HUES6 (cell line): ENCODE measurements at regions not wholly inside any gene's neighbourhood (a gene's known extent, or its start where the extent isn't known, plus 50 kb on each side); places are given as distances from the start of the nearest gene placed in this dataset.

Source experiments
- H3K27ac ChIP-seq: 2 replicates; pipeline ENCODE4 v1.7.0; 2013; ENCODE audit warnings: low read depth, mild to moderate bottlenecking, low read length, inconsistent platforms
- H3K27me3 ChIP-seq: 2 replicates; pipeline ENCODE4 v1.6.1; 2013; ENCODE audit warnings: low read length; ENCODE audit not compliant: control insufficient read depth, insufficient read depth
- H3K36me3 ChIP-seq: 2 replicates; pipeline ENCODE4 v1.6.1; 2013; ENCODE audit warnings: low read length; ENCODE audit not compliant: control insufficient read depth, insufficient read depth
- H3K4me1 ChIP-seq: 2 replicates; pipeline ENCODE4 v1.6.1; 2013; ENCODE audit warnings: low read length; ENCODE audit not compliant: control insufficient read depth, insufficient read depth
- H3K4me3 ChIP-seq: 2 replicates; pipeline ENCODE4 v1.5.1; 2013; ENCODE audit warnings: low read depth, low read length
- H3K9ac ChIP-seq: one replicate; pipeline ENCODE4 v1.6.1; 2013; ENCODE audit warnings: mild to moderate bottlenecking, low read length
- H3K9me3 ChIP-seq: 2 replicates; pipeline ENCODE4 v1.6.1; 2013; ENCODE audit warnings: low read depth, low read length; ENCODE audit not compliant: control insufficient read depth, insufficient read depth

GRCh38 chr9:126154182-126154827 is 172.3 kb upstream of the MVB12B start:
- H3K36me3 ChIP-seq: no peaks in the 10 kb centered on the region
- no peak overlapping the region for H3K27ac ChIP-seq
- no peak overlapping the region for H3K9ac ChIP-seq
- peaks cover 24% of the 10 kb centered on the region for H3K4me1 ChIP-seq
- H3K9me3 ChIP-seq: no peaks in the 10 kb centered on the region
- H3K27me3 ChIP-seq: peaks cover 8% of the 10 kb centered on the region; the same call in 1 of the 2 replicates
- no peak overlapping the region for H3K4me3 ChIP-seq

- Histone ChIP-seq H3K4me1 (peaks cover 24% of the 10 kb centered on the region), H3K27ac (no peak overlapping the region), H3K9me3 (no peaks in the 10 kb centered on the region), H3K27me3 (peaks cover 8% of the 10 kb centered on the region; the same call in 1 of the 2 replicates), H3K4me3 (no peak overlapping the region), H3K9ac (no peak overlapping the region), H3K36me3 (no peaks in the 10 kb centered on the region)
Observed at GRCh38 chr9:126154869-126155268, 171.8 kb upstream of the MVB12B start.

- no peak overlapping the region for H3K4me3 ChIP-seq
- H3K36me3 ChIP-seq: no peaks in the 10 kb centered on the region
- no peaks in the 10 kb centered on the region for H3K9me3 ChIP-seq
- no peak overlapping the region for H3K9ac ChIP-seq
- peaks cover 20% of the 10 kb centered on the region for H3K4me1 ChIP-seq
- no peak overlapping the region for H3K27ac ChIP-seq
- H3K27me3 ChIP-seq: peaks cover 7% of the 10 kb centered on the region; the same call in 1 of the 2 replicates
Observed at GRCh38 chr9:126155756-126156664, 170.6 kb upstream of the MVB12B start.

- Histone ChIP-seq H3K4me1 (peaks cover 14% of the 10 kb centered on the region), H3K9ac (no peak overlapping the region), H3K27me3 (peaks cover 4% of the 10 kb centered on the region; the same call in 1 of the 2 replicates), H3K36me3 (no peaks in the 10 kb centered on the region), H3K27ac (no peak overlapping the region), H3K9me3 (no peaks in the 10 kb centered on the region), H3K4me3 (no peak overlapping the region)
Observed at GRCh38 chr9:126156898-126157297, 169.7 kb upstream of the MVB12B start.

- Histone ChIP-seq H3K4me1 (peaks cover 14% of the 10 kb centered on the region), H3K4me3 (no peak overlapping the region), H3K27me3 (no peaks in the 10 kb centered on the region), H3K9ac (no peak overlapping the region), H3K27ac (no peak overlapping the region), H3K36me3 (no peaks in the 10 kb centered on the region), H3K9me3 (no peaks in the 10 kb centered on the region)
Observed at GRCh38 chr9:126157423-126157822, 169.2 kb upstream of the MVB12B start.

GRCh38 chr9:126157826-126158587 is 168.6 kb upstream of the MVB12B start:
- Histone ChIP-seq H3K4me1 (peaks cover 14% of the 10 kb centered on the region), H3K36me3 (no peaks in the 10 kb centered on the region), H3K4me3 (no peak overlapping the region), H3K9ac (no peak overlapping the region), H3K27ac (no peak overlapping the region), H3K27me3 (no peaks in the 10 kb centered on the region), H3K9me3 (no peaks in the 10 kb centered on the region)

GRCh38 chr9:126158588-126159429 is 167.8 kb upstream of the MVB12B start:
- H3K27me3 ChIP-seq: no peaks in the 10 kb centered on the region
- no peaks in the 10 kb centered on the region for H3K9me3 ChIP-seq
- no peak overlapping the region for H3K4me3 ChIP-seq
- no peak overlapping the region for H3K9ac ChIP-seq
- no peak overlapping the region for H3K27ac ChIP-seq
- H3K4me1 ChIP-seq: peaks cover 14% of the 10 kb centered on the region
- no peaks in the 10 kb centered on the region for H3K36me3 ChIP-seq

- Histone ChIP-seq H3K9ac (no peak overlapping the region), H3K27ac (no peak overlapping the region), H3K4me3 (no peak overlapping the region), H3K27me3 (no peaks in the 10 kb centered on the region), H3K9me3 (no peaks in the 10 kb centered on the region), H3K36me3 (no peaks in the 10 kb centered on the region), H3K4me1 (peaks cover 14% of the 10 kb centered on the region)
Observed at GRCh38 chr9:126159430-126160060, 167.1 kb upstream of the MVB12B start.

GRCh38 chr9:126160067-126160853 is 166.4 kb upstream of the MVB12B start:
- Histone ChIP-seq H3K4me1 (peaks cover 14% of the 10 kb centered on the region), H3K9ac (no peak overlapping the region)

More at GRCh38 chr9:126160067-126160853, 166.4 kb upstream of the MVB12B start:
- Histone ChIP-seq H3K36me3 (no peaks in the 10 kb centered on the region), H3K27me3 (no peaks in the 10 kb centered on the region), H3K4me3 (no peak overlapping the region), H3K9me3 (no peaks in the 10 kb centered on the region), H3K27ac (no peak overlapping the region)
